Kidney (tissue), 13 donors: ENCODE measurements at regions not wholly inside any gene's neighbourhood (a gene's known extent, or its start where the extent isn't known, plus 50 kb on each side); places are given as distances from the start of the nearest gene placed in this dataset.

Experiments
- DNase-seq, 5 donors: peaks; one replicate each; pipeline ENCODE4 v3.0.0-alpha.2; 2013 to 2020
- FAIRE-seq: peaks from 2 replicates; lab custom pipeline; 2012; peaks lifted over from hg19 to GRCh38; lab: Jason Lieb, UNC
- H3K27ac ChIP-seq, 2 donors: one replicate each; pipeline ENCODE4 v1.7.0; 2013; ENCODE audit warnings: low read depth in 2 of 2, low read length in 2 of 2, inconsistent platforms in 1 of 2
- H3K27me3 ChIP-seq: one replicate; pipeline ENCODE4 v1.7.1; 2013; ENCODE audit warnings: low read length, inconsistent platforms; ENCODE audit not compliant: control insufficient read depth, insufficient read depth
- H3K36me3 ChIP-seq, 3 donors: one replicate each; pipeline versions ENCODE4 v1.7.0 to v1.7.1; 2013; ENCODE audit warnings: low read length in 3 of 3, control low read depth in 1 of 3, inconsistent platforms in 1 of 3; ENCODE audit not compliant: insufficient read depth in 3 of 3, control insufficient read depth in 2 of 3
- H3K4me1 ChIP-seq, 3 donors: one replicate each; pipeline versions ENCODE4 v1.7.0 to v1.7.1; 2013; ENCODE audit warnings: low read length in 3 of 3, inconsistent platforms in 1 of 3, low read depth in 1 of 3; ENCODE audit not compliant: control insufficient read depth in 2 of 3, insufficient read depth in 2 of 3
- H3K4me3 ChIP-seq, 3 donors: one replicate each; pipeline versions ENCODE4 v1.7.0 to v1.8.1; 2013; ENCODE audit warnings: low read length in 3 of 3, control low read depth in 1 of 3, inconsistent platforms in 1 of 3
- H3K9ac ChIP-seq, 3 donors: one replicate each; pipeline versions ENCODE4 v1.7.0 to v1.7.1; 2013; ENCODE audit warnings: low read length in 3 of 3, control low read depth in 1 of 3, inconsistent platforms in 1 of 3
- H3K9me3 ChIP-seq, 3 donors: one replicate each; pipeline versions ENCODE4 v1.7.0 to v1.7.1; 2013; ENCODE audit warnings: low read length in 3 of 3, control low read depth in 1 of 3, inconsistent platforms in 1 of 3; ENCODE audit not compliant: control insufficient read depth in 2 of 3, insufficient read depth in 1 of 3
- intact Hi-C: fragments of 100-400 bp; cut with DNase I; formaldehyde crosslinking; loops from one replicate; pipeline ENCODE4 v1.11.1; 2022
- TF ChIP-seq, protein P1 (sequence below): IDR thresholded peaks from 3 replicates; pipeline ENCODE4 v1.5.1; 2012; ENCODE audit warnings: mild to moderate bottlenecking, moderate library complexity, borderline replicate concordance; ENCODE audit not compliant: insufficient read depth; ENCODE audit errors: extremely low read depth
- donor health status: control.
- donor health status: control.
- donor health status: control.
- donor health status: control.
- donor health status: control.
- donor health status: DM: yes; HTN: yes; CAD: no.
- donor health status: Normal renal cell carcinoma (clear cell type).

GRCh38 chr2:51329512-51329911 lies 297.6 kb upstream of the NRXN1 start:
- TF ChIP-seq, protein P1, sequence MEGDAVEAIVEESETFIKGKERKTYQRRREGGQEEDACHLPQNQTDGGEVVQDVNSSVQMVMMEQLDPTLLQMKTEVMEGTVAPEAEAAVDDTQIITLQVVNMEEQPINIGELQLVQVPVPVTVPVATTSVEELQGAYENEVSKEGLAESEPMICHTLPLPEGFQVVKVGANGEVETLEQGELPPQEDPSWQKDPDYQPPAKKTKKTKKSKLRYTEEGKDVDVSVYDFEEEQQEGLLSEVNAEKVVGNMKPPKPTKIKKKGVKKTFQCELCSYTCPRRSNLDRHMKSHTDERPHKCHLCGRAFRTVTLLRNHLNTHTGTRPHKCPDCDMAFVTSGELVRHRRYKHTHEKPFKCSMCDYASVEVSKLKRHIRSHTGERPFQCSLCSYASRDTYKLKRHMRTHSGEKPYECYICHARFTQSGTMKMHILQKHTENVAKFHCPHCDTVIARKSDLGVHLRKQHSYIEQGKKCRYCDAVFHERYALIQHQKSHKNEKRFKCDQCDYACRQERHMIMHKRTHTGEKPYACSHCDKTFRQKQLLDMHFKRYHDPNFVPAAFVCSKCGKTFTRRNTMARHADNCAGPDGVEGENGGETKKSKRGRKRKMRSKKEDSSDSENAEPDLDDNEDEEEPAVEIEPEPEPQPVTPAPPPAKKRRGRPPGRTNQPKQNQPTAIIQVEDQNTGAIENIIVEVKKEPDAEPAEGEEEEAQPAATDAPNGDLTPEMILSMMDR, result no peak
- no peaks in the 10 kb centered on the region for H3K9me3 ChIP-seq
- intact Hi-C loops, result no loop called here
- no peaks in the 10 kb centered on the region for H3K27me3 ChIP-seq
- DNase-seq (no peak), FAIRE-seq (no peak)
- H3K4me1 ChIP-seq, result no peaks in the 10 kb centered on the region
- no peak overlapping the region for H3K4me3 ChIP-seq
- H3K27ac ChIP-seq, result no peak overlapping the region
- H3K9ac ChIP-seq, result no peak overlapping the region
- no peaks in the 10 kb centered on the region for H3K36me3 ChIP-seq

DNA sequence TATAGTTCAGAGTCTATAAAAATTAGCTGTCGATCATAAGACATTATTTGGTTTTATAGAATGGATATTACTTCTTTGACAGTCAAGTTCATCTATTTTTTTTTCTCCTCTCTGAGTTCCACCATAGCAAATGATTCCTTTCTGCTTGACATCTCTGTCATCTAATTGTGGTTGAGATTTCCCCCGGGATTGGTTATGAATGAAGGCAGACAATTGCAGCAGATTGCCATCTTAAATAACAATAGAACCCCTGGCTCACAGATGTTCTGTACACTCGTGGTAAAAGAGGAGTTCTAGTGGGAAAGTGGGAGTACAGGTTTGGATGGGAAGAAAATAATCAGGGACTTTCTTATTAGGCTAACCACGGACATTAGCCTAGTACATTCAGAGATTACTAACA lies 292.1 kb upstream of the NRXN1 start:
- intact Hi-C loops, result no loop called here
- no peak for DNase-seq
- no peak for FAIRE-seq
- Histone ChIP-seq H3K9ac (no peak overlapping the region), H3K27me3 (no peaks in the 10 kb centered on the region), H3K4me1 (no peaks in the 10 kb centered on the region), H3K27ac (no peak overlapping the region), H3K36me3 (no peaks in the 10 kb centered on the region), H3K4me3 (no peak overlapping the region), H3K9me3 (no peaks in the 10 kb centered on the region)
- TF ChIP-seq, protein P1, result no peak

DNA sequence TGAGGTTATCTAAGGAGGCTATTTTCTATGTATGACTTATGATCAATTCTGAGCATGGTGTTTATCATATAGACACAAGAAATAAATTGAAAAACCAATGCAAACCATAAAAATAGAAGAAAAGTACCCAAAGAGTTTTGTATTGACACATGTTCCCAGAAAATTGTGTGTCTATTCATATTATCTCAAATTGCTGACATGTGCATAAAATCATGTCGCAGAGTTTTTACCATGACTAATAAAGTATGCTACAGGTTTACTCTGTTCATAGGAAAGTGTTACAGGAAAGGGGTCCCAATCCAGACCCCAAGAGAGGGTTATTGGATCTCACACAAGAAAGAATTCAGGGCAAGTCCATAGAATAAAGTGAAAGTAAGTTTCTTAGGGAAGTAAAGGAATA lies 290.7 kb upstream of the NRXN1 start:
- no peaks in the 10 kb centered on the region for H3K4me1 ChIP-seq
- no peak overlapping the region for H3K4me3 ChIP-seq
- intact Hi-C loops, result no loop called here
- no peaks in the 10 kb centered on the region for H3K36me3 ChIP-seq
- TF ChIP-seq, protein P1, result no peak
- no peaks in the 10 kb centered on the region for H3K9me3 ChIP-seq
- H3K9ac ChIP-seq, result no peak overlapping the region
- H3K27ac ChIP-seq, result no peak overlapping the region
- no peaks in the 10 kb centered on the region for H3K27me3 ChIP-seq
- DNase-seq (no peak), FAIRE-seq (no peak)

GRCh38 chr2:51304311-51304710 lies 272.4 kb upstream of the NRXN1 start:
- intact Hi-C loops, result no loop called here
- DNase-seq (no peak), FAIRE-seq (no peak)
- H3K4me1 ChIP-seq, result no peaks in the 10 kb centered on the region
- H3K4me3 ChIP-seq, result no peak overlapping the region
- no peaks in the 10 kb centered on the region for H3K27me3 ChIP-seq
- no peaks in the 10 kb centered on the region for H3K36me3 ChIP-seq
- H3K9me3 ChIP-seq, result no peaks in the 10 kb centered on the region
- TF ChIP-seq, protein P1, result no peak
- no peak overlapping the region for H3K9ac ChIP-seq
- no peak overlapping the region for H3K27ac ChIP-seq
